ENCODE measurements at regions not wholly inside any gene's neighbourhood (a gene's known extent, or its start where the extent isn't known, plus 50 kb on each side); places are given as distances from the start of the nearest gene placed in this dataset.
"Not testable (repeated sequence)": the region's sequence is repeated elsewhere in the genome, so short reads cannot be mapped to it uniquely, and the experiment has no call there.

GRCh38 chr2:49861821-49862220 is 707.5 kb upstream of the FSHR start:
- no peak for DNase-seq (ENCODE audit: low read depth, low spot score)

DNA sequence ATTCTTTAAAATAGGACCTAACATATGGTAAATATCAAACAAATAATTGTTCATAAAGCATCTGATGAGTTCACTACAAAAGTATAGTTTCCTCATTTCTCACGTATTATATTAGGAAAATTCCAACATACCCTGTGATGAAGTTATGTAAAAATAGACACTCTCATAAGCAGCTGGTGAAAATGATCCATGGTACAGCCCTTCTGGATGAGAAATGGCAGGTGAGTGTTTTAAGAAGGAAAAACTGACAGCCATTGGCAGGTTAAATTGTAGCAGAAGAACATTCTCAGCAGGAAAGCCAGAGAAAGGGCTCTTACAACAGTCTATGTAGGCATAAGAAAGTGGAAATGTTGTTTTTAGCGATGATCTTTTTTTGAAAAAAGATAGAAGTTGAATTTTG is 706.5 kb upstream of the FSHR start:
- no peak for DNase-seq (ENCODE audit: low read depth, low spot score)

- no peak for DNase-seq (ENCODE audit: low read depth, low spot score)
Measured at GRCh38 chr2:49860170-49860569, 705.9 kb upstream of the FSHR start.

DNA sequence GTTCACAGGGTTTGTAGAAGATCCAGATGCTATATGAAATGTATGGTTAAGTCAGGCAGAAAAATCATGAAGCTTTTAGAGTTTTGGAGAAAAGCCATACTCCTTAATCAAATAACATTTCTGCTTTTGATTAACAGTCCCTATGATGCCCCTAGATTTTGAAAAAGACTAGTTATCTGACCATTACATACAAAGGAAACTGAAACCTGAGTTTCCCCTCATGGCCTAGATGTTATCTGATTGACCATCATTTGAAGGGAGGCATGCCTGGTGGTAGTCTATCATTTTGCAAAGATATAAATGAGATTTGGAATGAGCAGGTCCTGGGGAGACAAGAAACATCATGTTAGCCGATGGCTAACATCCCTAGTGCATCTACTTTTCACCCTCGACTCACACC is 704.3 kb upstream of the FSHR start:
- no peak for DNase-seq (ENCODE audit: low read depth, low spot score)

- no peak for DNase-seq (ENCODE audit: low read depth, low spot score)
Measured at GRCh38 chr2:49858113-49858490, 703.8 kb upstream of the FSHR start.

DNA sequence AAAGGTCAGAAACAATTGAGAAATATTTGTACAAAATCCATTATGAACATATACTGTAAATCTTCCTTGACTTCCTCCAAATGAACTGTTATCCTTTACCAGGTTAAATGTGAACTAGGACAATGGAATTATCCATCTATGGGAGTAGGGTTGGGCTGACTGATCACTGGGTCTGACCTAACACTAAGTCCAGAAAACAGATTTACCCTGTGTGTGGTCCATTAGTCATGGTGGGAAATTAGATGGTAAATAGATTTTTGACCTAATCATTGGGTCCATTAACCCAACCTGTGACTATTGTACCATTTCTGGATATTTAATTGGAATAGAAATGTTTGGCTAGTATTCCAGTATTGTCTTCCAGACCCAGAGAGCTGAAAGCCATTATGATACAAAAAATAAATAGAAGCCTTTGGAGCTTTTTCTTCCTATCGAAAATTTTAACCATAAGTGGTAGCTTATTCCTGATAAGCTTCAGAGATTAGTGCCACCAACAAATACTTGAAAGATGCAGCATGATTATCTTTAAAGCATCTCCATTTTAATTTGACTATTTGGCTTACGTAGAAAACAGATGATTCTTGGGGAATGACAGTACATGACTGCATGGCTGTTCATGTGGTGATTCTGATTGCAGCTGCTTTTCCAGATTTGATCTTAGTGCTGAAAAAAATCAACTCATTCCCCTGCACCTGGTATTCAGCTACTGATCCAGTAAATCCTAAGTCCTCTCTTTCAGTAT is 703.2 kb upstream of the FSHR start:
- no peak for DNase-seq (ENCODE audit: low read depth, low spot score)

GRCh38 chr2:49845671-49846070 is 691.4 kb upstream of the FSHR start:
- no peak for DNase-seq (ENCODE audit: low read depth, low spot score)

DNA sequence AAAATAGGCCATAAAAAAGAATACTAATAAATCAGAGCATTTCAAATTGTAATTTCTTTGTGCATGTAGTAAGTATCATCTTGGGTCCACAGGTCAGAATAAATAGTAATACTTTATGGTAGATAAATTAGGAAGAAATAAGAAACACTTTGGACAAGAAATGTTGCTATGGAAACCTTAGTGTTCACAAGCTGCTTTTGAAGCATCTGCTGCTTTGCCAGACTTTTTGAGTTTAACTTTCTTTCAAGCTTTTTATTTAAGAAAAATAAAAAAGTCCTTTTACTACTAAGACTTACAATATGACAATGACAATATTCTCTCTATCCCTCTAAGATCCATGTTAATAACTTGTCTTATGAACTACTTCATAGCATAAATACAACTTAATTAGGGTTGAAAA is 690.7 kb upstream of the FSHR start:
- no peak for DNase-seq (ENCODE audit: low read depth, low spot score)

DNA sequence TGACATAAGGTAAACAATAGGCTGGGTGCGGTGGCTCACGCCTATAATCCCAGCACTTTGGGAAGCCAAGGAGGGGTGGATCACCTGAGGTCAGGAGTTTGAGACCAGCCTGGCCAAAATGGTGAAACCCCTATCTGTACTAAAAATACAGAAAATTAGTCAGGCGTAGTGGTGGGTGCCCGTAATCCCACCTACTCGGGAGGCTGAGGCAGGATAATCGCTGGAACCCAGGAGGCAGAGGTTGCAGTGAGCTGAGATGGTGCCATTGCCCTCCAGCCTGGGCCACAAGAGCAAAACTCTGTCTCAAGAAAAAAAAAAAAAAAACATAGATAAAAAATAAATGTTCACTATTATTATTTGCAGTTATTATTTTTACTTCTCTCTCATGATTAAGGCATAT is 689.8 kb upstream of the FSHR start:
- DNase-seq (ENCODE audit: low read depth, low spot score): not testable (repeated sequence)

GRCh38 chr2:49843314-49843713 is 689.0 kb upstream of the FSHR start:
- no peak for DNase-seq (ENCODE audit: low read depth, low spot score)

GRCh38 chr2:49840428-49840975 is 686.2 kb upstream of the FSHR start:
- no peak for DNase-seq (ENCODE audit: low read depth, low spot score)

- DNase-seq (ENCODE audit: low read depth, low spot score): no peak
Measured at GRCh38 chr2:49839818-49840217, 685.5 kb upstream of the FSHR start.

GRCh38 chr2:49837561-49838293 is 683.4 kb upstream of the FSHR start:
- no peak for DNase-seq (ENCODE audit: low read depth, low spot score)

DNA sequence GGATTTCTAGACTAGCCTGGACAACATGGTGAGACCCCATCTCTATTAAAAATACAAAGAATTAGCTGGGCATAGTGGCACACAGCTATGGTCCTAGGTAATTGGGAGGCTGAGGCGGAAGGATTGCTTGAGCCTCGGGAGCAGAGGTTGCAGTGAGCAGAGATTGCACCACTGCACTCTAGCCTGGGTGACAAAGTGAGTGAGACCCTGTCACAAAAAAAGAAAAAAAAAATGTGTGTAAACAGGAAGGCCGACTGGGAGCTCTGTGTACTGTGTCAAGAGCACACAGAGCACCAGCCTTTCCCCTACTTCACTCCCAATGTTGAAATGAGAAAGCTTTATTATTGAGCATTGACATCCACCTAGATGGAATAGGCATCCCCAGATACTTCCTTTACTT is 681.7 kb upstream of the FSHR start:
- DNase-seq (ENCODE audit: low read depth, low spot score): no peak

GRCh38 chr2:49834433-49834832 is 680.1 kb upstream of the FSHR start:
- no peak for DNase-seq (ENCODE audit: low read depth, low spot score)

- no peak for DNase-seq (ENCODE audit: low read depth, low spot score)
Measured at GRCh38 chr2:49832555-49832954, 678.2 kb upstream of the FSHR start.

DNA sequence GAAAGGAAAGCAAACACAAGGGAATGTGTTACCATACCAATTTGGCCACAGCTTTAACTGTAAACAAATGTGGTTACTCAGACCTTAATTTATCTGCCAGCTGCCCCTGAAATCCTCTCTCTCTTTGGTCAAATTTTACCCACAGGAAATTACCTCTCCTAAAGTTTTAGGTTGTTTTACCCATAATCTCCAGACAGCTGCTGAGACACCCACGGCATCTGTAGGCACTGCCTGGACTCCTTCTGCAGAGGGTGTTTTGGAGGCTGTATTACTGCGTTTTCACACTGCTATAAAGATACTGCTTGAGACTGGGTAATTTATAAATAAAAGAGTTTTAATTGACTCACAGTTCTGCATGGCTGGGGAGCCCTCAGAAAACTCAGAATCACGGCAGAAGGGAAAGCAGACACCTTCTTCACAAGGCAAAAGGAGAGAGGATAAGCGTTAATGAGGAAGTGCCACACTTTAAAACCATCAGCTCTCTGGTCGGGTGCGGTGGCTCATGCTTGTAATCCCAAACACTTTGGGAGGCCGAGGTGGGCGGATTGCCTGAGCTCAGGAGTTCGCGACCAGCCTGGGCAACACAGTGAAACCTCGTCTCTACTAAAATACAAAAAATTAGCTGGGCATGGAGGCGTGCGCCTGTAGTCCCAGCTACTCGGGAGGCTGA is 677.5 kb upstream of the FSHR start:
- no peak for DNase-seq (ENCODE audit: low read depth, low spot score)

- no peak for DNase-seq (ENCODE audit: low read depth, low spot score)
Measured at GRCh38 chr2:49830846-49831245, 676.5 kb upstream of the FSHR start.

DNA sequence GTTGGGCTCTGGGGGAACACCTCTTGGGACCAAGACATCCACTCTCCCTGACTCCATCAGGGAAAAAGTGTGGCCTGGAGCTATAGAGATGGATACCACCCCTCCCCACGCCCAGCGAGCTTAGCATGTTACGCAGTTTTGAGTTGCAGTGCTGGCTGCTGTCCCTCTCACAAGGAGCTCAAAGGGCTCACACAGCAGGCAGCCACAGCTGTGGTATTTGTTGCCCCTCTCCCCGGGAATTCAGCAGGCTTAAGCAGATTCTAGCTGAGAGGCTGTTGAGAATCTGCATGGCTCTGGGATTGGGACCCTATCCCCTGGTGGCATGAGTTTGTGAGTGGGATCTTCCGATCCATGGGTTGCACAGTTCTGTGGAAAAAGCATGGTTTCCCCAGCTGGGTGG is 673.1 kb upstream of the FSHR start:
- DNase-seq (ENCODE audit: low read depth, low spot score): no peak

- no peak for DNase-seq (ENCODE audit: low read depth, low spot score)
Measured at GRCh38 chr2:49813208-49813607, 658.9 kb upstream of the FSHR start.

DNA sequence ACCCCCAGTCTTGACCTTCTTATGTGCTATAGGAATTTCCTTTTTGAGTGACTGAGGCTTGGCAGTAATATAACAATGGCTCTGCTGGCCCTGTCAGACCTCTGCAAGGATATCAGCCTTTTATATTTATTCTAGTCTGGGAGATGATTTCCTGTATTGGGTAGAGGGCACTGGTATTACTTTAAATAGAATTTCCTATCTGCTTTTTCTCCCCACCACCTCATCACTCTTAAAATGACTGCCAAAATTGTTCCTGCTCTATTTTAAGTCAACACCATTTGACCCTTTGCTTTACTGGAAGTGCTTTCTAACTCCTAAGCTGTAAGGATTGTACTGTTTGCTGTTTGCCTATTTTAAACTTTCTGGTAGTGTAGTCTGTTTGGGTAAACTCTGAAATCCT is 658.4 kb upstream of the FSHR start:
- no peak for DNase-seq (ENCODE audit: low read depth, low spot score)

GRCh38 chr2:49811502-49811901 is 657.2 kb upstream of the FSHR start:
- DNase-seq (ENCODE audit: low read depth, low spot score): no peak

DNA sequence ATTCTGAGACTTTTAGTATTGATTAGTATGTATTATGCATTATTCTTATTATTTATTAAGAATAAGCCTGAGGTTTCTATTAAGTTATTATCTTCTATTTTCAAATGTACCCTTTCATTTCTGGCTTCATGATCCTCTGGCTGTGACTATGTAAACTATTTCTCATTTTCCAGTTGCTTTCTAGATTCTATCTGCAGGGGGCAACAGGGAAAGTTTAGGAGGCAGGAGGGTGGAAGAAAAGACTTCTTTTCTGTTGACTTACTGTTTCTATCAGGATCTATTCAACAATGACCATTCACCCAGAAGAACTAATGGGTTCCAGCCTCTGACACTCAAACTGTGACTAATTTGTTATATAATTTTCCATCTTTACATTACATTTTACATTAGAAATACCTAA is 653.4 kb upstream of the FSHR start:
- DNase-seq (ENCODE audit: low read depth, low spot score): no peak

Data from brain pericyte (primary cell).